ENCODE measurements at regions not wholly inside any gene's neighbourhood (a gene's known extent, or its start where the extent isn't known, plus 50 kb on each side); places are given as distances from the start of the nearest gene placed in this dataset.

GRCh38 chrX:39150621-39151020, 349.4 kb downstream of the MID1IP1 start:
- DNase-seq, result no peak

GRCh38 chrX:39152106-39152649, 350.9 kb downstream of the MID1IP1 start:
- no peak for DNase-seq

GRCh38 chrX:39156051-39156450, 354.8 kb downstream of the MID1IP1 start:
- no peak for DNase-seq

DNA sequence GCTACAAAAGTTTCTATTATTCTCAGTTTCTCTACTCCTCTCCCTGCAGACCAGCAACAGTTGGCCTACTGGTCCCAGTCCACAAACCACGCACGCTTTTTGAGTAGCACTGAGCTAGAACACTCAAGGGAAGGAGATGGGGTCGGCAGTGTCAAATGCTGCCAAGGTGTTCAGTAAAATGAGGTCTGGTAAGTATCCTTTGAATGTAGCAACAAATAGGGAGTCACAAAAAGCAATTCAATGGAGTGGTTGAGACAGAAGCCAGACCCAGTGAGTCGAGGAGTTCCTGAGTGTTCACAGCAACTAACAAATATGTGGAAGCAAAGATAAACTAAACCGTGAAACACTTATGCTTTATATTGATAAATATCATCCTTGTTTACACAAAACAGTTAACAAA, 355.7 kb downstream of the MID1IP1 start:
- DNase-seq, result no peak

GRCh38 chrX:39157796-39158195, 356.5 kb downstream of the MID1IP1 start:
- no peak for DNase-seq

- DNase-seq, result no peak
These were observed 357.8 kb downstream of the MID1IP1 start for GRCh38 chrX:39158801-39159657.

DNA sequence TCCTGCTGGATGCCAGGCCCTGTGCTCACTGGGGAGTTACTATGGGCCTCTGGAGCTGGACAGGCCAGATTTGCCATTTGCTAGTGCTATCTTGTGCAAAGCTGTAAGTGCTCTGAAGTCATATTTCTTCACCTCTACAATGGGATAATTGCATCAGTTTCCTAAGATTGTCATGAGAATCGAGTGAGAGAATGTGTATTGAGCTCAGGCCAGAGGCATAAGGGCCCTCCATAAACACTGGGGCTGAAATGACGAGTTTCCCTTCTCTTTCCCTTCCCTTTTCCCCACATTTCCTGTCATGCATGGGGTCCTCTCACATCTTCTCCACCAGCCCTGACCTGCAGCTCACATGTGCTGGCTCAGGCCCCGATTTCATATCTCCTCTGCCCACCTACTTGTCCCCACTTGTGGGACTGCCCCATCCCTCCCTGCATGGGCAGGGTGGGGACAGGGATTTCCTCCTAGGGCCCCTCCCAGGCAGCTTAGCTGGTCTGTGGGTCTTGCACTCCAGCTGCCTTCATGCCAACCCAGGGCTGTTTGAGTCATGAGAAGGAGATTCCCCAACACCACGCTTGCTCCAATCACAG, 358.8 kb downstream of the MID1IP1 start:
- no peak for DNase-seq

DNA sequence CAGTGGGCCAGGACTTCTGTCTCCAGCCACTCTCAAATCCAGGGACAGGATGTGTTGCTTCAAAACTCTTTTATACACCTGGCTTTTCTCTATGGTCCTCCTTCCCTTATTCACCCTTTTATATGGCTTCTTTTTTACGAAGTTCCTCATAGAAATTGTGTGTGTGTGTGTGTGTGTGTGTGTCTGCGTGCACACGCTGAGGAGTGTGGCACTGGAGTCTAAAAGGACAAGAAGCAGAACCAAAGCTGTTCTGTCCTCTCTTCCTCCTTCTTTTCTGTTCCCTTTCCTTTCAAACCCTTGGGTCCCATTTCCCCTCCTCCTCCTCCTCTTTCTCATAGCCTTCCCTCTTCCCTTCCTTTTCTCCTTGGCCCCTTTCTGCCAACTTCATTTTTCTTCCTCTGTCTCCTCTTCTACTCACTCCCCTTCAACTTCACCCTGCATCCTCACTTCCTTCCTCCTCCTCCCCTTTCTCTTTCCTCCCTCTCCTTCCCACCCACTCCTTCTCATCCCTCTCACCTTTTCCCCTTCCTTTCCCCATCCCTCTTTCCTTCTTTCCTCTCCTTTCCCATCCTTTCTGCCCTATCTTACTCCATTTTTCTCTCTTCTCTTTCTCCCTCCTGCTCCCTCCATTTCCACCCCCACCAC, 360.5 kb downstream of the MID1IP1 start:
- no peak for DNase-seq

DNA sequence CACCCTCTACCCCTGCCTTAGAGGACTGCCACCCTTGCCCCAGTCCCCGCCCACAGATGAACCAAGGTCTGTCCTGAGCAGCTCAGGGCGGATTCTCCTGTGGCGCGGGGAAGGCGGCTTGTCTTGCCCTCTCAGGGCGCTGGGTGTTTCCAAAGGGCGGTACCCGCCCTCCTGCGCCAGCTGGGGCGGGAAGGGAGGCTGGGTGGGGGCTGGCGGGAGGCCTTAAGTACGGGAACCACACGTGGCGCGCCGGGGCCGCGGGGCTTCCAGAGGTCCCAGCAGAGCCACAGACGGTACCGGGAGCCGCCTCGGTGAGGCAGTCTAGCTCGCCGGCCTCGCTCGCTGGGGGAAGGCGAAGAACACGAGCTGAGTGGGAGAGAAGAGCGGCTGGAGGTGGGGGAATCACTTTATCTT, 361.1 kb downstream of the MID1IP1 start:
- no peak for DNase-seq

DNA sequence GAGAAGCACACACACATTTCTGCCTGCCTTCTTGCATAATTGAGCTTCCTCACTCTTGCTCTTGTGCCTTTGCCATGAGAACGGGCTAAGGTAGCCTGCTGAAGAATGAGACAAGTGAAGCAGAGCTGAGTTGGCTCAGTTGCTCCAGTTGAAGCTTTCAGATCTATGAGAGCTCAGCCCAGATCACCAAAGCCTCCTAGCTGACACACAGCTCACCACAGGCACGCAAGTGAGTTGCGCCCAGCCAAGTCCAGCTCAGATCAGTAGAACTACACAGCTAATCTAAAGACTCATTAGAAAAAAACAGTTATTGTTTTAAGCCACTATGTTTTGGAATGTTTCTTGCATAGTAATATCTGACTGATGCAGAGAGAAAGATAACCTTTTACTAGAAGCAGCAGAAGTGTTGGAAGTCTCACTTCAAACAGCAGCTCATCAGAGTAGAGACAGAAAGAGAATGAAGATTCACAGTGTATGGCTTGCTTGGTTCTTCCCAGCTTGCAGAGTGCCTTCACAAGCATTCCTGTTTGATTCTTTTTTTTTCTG, 362.4 kb downstream of the MID1IP1 start:
- no peak for DNase-seq

GRCh38 chrX:39164212-39164611, 363.0 kb downstream of the MID1IP1 start:
- no peak for DNase-seq

DNA sequence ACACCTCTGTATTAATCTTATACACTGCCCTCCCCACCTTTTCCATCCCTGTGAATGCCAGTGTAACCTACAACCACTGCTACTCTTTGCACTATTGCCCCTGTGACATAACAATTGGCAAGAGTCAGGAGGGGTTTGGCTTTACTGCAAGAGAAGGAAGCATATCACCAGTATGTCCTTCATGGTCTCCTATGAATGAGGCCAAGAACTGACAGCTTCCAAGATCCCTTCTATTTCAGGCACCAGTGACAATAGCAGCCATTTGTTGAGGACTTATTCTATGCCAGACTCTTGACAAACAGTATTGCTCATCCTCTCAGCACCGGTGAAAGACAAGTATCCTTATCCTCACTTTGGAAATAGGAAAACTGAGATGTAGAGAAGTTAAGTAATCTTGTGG, 363.9 kb downstream of the MID1IP1 start:
- DNase-seq, result no peak

DNA sequence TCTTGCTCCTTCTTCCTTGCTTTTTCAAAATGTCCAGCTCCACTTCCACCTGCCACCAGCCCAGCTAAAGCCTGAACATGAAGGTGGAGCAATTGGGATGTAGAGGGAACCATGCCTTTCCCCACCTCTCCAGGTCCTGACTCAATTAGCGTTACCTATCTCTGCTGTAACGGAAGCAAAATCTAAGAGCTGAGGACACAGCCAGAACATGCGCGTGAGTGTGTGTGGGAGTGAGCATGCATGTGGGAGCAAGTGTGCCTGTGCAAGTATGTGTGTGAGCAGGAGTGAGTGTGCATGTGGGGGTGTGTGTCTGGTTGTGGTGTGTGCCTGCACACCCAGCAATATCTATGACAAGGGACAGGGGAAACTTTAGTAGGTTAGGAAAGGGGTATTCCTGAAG, 364.5 kb downstream of the MID1IP1 start:
- no peak for DNase-seq

- DNase-seq, result no peak
These were observed 366.5 kb downstream of the MID1IP1 start for GRCh38 chrX:39167791-39168190.

GRCh38 chrX:39168609-39169008, 367.4 kb downstream of the MID1IP1 start:
- DNase-seq, result no peak

DNA sequence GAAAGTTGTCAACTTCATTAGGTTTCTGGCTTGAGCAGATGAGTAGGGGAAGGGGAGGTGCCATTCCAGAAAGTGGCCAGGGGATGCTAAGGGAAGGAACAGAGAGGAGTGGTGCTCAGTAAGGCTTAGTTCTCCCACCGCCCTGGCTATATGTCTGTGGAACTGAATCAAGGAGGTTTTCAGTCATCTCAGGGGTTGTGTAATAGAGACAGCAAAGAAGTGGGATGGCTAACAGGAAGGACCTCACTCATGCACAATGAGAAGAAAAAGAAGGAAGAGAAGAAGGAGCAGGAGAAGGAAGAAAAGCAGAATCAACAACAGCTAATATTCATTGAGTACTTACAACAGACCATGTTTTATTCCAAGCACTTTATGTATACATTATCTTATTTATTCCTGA, 368.7 kb downstream of the MID1IP1 start:
- no peak for DNase-seq

DNA sequence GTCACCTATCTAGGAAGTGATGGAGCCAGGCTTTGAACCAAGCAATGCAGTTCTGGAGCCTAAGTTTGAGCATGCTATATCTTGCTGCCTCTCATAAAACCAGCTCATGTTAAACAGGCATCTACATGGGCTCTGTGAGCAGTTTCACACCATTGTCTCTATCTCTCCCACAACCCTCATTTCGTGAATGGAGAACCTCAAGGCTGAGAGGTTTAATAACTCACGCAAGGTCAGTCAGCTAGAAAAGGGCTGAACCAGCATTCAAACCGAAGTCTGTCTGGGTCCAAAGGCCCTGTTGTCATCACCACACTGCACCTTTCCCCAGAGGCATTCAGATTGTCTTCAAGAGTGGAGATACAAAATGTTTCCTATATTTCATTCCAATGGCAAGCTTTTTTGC, 369.2 kb downstream of the MID1IP1 start:
- no peak for DNase-seq

DNA sequence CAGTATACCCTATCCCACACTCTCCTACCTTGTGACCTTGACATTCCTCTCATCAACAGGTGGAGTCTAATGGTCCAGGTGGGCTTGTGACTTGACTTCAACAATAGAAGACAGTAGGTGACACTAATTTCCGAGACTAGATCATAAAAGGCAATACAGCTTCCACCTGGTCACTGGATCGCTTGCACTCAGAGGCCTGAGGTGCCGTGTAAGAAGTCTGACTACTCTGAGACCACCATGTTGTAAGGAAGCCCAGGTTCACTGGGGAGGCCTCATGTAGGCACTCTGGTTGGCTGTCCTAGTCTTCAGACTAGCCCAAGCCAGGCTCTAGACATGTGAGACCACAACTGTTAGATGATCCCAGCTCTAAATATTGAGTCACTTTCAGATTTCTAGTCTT, 370.4 kb downstream of the MID1IP1 start:
- no peak for DNase-seq

GRCh38 chrX:39174241-39174771, 373.0 kb downstream of the MID1IP1 start:
- DNase-seq, result no peak

- DNase-seq, result no peak
These were observed 373.6 kb downstream of the MID1IP1 start for GRCh38 chrX:39174772-39175417.

DNA sequence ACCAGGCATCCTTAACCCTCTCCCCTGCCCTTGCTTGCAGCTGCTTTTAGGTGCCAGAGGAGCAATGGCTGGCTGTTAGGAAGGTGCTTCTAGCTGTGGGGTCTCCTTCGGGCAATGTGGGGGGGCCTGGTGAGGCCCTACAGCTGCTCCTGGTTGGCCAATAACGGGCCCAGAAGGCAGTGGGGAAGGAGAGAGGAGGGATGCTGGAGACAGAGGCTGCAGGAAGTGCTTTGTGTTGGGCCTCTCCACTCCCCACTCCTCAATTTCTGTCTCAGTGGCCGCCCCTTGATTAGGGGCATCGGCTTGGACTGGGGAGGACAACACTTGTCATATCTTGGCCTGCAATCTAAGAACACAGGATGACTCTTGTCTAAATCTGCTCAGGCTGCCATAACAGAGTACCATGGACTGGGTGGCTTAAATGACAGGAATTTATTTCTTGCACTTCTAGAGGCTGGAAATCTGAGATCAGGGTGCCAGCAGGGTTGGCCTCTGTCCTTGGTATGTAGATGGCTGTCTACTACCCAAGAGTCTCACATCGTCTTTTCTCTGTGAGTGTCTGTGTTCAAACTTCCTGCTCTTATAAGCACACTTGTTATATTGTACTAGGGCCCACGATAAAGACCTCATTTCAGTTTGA, 374.3 kb downstream of the MID1IP1 start:
- DNase-seq, result no peak

GRCh38 chrX:39176105-39176504, 374.8 kb downstream of the MID1IP1 start:
- no peak for DNase-seq
